GM23338 (cell line): ENCODE measurements at regions not wholly inside any gene's neighbourhood (a gene's known extent, or its start where the extent isn't known, plus 50 kb on each side); places are given as distances from the start of the nearest gene placed in this dataset.

Experiments
- CTCF ChIP-seq, 2 experiments: fragments of 200-600 bp in 1 of 2; sonication (generic) in 1 of 2; conservative IDR thresholded peaks; 2 replicates each; pipeline versions ENCODE4 v1.5.1 to v1.6.1; 2016 to 2017; ENCODE audit warnings: antibody characterized with exemption in 2 of 2, low read depth in 2 of 2, mild to moderate bottlenecking in 2 of 2, moderate library complexity in 1 of 2
- ETS1 ChIP-seq: IDR thresholded peaks from 2 replicates; pipeline ENCODE4 v1.6.1; 2016; ENCODE audit warnings: antibody characterized with exemption
- POLR2AphosphoS5 ChIP-seq: IDR thresholded peaks from 2 replicates; pipeline ENCODE4 v1.6.1; 2016; ENCODE audit warnings: antibody characterized with exemption, low read depth
- REST ChIP-seq: IDR thresholded peaks from one replicate; pipeline ENCODE4 v1.6.1; 2018; ENCODE audit warnings: antibody characterized with exemption; ENCODE audit not compliant: unreplicated experiment

- peak in 1 of 2 experiments; percentile 46; a peak in 2 of 4 replicates for TF ChIP-seq CTCF (conservative IDR thresholded peaks at IDR 0.05; ENCODE audit: low read depth in 2 of 2)
- TF ChIP-seq REST, result no peak
- TF ChIP-seq ETS1, result no peak
- no peak for TF ChIP-seq POLR2AphosphoS5
These were observed 140.5 kb upstream of the ZNF217 start for GRCh38 chr20:53734006-53734688.
